ELR (cell line): ENCODE measurements at regions not wholly inside any gene's neighbourhood (a gene's known extent, or its start where the extent isn't known, plus 50 kb on each side); places are given as distances from the start of the nearest gene placed in this dataset.
"Not testable (repeated sequence)": the region's sequence is repeated elsewhere in the genome, so short reads cannot be mapped to it uniquely, and the experiment has no call there.

ENCODE experiments used
- DNase-seq: peaks from one replicate; pipeline ENCODE4 v3.0.0-alpha.2; 2015; ENCODE audit warnings: low read depth

DNA sequence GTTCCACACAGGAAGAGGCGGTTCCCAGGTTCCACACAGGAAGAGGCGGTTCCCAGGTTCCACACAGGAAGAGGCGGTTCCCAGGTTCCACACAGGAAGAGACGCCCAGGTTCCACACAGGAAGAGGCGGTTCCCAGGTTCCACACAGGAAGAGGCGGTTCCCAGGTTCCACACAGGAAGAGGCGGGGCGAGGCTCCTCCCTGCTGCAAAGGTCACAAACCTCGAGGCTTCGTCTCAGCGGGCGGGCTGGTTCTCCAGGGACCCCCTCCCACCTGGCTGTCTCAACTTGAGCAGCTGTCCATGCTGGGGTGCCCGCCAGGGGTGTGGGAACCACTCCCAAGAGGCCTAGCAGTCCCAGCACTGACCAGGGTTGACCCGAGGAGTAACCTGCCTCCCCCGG, 94.3 kb upstream of the RUFY1 start:
- not testable (repeated sequence) for DNase-seq

DNA sequence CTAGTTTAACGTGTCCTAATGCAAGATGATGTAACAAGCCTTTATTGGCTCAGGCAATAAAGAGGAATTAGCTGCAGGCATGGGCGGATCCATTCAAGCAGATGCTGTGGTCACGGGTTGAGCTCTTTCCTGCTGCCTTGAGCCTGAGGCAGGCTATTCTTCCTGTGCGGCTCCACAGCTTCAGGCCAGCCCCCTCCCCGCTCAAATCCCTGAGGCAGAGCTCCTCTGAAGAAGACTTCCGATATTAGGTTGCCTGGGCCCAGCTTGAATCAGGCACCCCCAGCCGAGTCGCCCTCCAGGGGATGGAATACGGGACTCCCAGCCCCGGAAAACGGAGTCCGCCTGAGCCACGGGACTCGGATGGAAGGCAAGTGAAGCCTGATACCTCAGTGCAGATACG, 95.0 kb upstream of the RUFY1 start:
- DNase-seq, result no peak

DNA sequence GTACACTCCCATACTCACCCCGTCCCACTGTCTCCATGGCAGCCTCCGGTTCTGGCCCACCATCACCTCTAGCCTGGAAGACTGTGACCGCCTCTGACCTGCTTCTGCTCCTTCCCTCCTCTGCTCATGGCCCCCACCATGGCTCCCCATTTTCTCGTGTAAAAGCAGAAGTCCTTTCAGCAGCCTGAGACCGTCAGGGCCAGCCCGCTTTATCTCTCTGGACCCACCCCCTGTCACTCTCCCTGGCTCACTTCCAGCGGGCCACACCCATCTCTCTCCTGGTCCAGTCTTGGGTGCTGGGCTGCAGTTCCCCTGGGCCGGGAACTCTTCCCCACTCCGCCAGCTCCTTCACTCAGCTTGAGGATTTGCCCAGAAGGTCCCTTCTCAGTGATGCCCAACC, 96.0 kb upstream of the RUFY1 start:
- no peak for DNase-seq

DNA sequence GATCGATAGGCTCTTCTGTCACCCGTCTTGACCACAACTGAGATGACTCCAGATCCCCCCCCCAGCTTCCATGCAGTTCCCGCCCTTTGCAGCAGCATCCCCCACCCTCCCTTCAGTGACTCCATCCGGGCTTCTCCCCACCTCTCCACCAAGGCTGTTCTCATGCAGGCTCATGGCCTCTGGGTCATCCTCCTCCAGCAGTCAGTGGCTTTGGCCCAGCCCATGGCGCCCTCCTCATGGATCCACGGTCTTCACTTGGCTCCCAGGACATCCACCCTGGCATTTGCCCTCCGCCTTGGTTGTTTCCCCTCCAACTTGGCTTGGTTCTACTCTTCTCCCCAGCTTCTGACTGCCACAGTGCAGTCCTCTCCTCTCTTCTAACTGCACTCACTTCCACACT, 96.7 kb upstream of the RUFY1 start:
- no peak for DNase-seq

DNA sequence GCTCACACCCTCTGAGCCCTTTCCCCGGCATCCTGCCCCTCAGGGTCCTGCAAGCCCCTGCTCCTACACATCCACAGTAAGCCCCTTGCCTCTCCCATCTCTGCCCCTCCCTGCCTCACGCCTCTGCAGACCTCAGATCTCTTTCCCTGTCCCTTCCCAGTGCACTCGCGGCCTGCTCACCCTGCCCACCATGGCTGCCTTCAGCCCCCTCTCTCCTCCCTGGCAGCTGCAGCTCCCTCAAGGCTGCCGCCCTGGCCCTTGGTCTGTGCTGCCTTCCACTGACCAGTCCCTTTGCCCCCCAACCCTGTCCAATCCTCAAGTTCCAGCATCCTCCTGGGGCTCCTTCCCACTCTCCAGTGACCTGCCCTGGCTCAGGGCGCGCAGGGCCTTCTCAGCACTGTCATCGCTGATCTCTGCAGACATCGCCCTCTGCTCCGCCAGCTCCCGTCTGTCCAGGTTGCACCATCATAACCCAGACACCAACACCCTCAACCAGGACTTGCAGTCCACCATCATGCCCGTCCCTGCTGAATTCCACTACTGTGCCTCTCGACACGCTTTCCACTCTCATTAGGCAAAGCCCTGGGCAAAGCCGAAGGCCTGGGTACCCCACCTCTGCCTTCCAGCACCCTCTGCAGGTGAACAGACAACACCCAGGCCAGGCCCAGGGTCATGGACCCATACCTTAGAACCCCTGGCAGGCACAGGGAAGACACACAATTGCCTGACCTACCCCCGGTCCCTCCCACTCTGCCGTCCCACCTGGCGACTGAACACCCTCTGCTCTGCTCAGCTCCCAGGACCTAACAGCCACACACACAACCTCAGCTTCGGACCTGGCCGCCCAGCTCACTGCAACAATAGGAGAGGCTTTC, 97.8 kb upstream of the RUFY1 start:
- no peak for DNase-seq

DNA sequence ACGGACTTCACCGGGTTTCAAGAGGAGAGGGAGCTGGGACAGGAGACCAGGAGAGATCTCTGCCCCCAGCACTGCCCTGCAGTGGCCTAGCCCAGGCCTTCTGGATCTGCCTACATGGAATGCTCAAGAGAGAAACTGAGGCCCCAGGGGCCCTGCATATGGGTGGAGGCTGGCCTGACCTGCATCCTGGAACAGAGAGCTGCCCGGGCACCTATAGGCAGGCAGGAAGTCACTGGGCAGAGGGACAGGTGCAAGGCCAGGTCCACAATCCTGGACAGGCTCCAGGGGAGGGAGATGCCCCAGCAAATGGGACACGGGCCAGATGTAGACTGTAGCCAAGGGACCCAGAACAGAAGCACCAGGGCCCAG, 98.5 kb upstream of the RUFY1 start:
- no peak for DNase-seq

DNA sequence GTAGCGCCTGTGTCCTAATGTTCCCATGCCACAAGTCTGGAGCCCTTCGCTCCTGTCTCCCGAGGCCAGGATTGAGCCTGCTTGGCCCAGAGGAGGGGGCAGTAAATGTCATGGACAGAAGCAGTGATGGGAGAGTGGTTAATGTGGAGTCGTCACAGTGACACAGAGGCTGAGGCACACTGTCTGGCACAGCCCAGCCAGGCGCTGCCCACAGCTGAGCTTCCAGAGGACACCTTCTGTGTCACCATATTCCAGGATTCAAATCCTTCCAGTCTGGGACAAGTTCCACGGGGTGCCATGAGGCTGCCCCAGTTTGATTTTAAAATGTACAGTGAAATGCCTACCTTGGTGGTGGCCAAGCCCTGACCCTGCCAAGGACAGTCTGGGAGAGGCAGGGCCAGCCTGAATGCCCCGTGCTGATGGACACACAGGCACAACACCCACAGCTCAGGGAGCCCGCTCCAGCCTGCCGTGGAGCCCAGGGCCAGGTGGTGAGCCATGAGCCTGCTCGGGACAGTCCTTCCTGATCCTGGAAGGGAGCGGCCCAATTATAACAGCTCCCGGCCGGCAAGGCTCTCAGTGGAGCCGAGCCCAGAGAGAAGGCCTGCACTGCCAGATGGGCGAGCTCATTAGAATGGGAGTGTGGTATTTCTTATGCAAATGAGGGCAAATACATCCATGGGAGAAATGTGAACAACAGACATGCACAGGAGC, 99.1 kb upstream of the RUFY1 start:
- DNase-seq, result no peak

DNA sequence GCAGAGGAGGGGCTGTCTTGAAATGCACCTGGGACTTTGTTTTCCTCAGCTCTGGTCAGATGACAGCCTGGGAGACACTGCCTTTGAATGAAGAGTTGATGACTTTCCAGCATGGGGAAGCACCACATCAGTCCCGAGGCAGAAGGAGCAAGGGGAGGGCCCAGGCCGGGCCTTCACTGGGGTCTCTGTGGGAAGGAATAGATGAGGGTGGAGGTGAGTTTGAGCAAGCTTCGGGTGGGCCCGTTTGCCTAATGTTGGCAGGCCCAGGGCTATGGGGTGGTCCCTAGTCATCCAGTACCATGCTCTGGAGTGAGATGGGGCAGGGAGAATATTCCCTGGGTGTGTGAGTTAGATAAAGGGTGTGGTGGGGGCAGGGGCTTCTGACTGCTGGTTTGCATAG, 100.4 kb upstream of the RUFY1 start:
- not testable (repeated sequence) for DNase-seq

DNA sequence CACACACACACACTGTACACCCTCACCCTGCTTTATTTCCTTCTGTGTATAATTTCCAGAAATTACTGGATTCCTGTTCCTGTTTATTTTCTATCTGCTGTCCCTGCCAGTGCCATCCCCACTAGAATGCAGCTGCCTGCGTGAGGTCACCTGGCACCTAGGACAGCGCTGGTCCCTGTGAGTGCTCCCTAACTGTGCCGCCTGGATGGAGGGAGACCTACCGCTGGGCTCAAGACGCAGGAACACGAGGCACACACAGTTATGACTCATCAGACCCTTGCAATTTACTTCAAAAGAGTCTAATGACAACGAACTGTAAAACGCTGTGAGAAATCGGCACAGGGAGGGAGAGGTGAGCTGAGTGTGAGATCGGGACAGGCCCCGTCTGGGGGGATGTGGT, 102.1 kb upstream of the RUFY1 start:
- not testable (repeated sequence) for DNase-seq

DNA sequence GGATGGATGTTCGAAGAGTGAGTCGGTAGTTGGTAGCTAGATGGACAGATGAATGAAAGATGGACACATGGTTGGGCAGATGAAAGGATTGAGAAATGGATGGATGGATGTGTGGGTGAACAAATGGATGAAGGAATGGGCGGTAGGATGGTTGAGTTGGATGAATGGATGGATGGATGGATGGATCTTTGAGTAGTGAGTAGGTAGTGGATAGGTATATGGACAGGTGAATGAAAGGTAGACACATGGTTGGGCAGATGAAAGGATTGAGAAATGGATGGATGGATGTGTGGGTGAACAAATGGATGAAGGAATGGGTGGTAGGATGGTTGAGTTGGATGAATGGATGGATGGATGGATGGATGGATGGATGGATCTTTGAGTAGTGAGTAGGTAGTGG, 97.0 kb upstream of the ADAMTS2 start:
- not testable (repeated sequence) for DNase-seq

DNA sequence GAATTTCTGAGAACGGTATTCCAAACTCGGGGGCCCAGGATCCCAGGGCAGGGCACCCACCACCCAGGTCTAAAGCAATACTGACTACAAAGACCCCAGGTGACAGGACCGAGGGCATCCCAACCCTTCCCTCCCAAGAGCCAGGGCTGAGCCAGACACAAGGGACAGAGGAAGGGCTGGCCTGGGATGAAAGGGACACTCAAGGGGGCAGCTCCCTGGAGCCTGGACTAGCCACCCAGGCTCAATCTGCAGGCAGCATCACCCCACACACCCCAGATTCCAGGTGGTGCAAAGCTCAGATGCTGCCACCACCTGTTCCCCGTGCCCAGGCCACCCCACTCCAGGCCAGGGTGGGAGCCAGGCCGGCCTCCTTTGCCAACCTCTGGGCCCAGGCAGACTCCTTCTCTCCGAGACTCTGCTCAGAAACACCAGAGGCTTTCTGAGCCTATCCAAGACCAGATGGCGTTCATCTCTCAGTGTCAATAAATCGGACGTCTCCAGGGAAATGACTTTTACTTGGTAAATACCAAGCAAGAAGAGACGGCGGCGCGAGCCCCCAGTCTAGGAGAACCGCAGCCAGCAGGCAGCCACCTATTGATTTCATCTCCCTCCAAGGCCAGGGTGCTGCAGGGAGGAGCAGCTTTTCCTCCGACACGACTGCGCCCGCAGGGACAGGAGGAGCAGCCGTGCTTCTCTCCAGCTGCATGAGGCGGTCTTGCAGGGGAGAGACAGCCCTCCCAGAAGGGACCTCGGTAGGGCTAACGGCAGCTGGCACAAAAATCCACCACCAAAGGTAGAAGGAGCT, 94.1 kb upstream of the ADAMTS2 start:
- DNase-seq, result no peak

DNA sequence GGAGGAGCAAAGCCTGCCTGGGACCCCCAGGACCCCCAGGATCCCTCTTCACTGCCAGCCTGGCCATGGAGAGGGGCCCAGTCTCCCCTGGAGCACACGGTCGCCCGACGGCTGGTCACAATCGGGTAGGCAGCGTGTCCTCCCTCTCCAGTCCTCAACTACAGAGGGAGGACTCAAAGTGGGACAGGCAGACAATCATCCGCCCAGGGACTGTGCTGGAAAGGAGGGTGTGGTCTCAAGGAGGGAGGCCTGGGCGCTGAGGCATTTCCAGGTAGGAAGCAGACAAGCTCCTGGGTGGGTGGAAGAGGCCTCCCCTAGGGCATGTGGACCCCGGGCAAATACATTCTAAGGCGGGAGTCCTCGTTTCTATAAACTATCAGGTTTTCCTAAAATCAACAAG, 93.2 kb upstream of the ADAMTS2 start:
- DNase-seq, result no peak

DNA sequence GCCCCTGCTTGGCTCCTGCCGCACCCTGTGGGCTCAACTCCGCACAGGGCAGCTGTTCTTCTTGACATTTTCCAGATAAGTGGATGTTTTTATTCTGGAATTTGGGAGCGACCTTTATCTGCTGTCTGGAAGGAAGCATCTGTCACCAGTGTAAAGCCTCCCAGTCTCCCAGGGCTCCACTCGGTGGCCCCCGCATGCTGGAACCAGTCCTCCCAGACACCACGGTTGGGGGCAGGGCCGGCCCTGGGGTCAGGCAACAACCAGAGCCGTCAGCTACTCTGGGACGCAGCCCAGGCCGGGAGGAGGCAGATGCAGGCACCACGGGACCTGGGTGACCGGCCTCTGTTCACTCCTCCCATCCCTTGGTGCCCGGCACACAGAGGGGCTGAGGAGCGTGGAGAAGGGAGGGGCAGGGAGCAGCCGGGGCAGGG, 92.8 kb upstream of the ADAMTS2 start:
- no peak for DNase-seq

DNA sequence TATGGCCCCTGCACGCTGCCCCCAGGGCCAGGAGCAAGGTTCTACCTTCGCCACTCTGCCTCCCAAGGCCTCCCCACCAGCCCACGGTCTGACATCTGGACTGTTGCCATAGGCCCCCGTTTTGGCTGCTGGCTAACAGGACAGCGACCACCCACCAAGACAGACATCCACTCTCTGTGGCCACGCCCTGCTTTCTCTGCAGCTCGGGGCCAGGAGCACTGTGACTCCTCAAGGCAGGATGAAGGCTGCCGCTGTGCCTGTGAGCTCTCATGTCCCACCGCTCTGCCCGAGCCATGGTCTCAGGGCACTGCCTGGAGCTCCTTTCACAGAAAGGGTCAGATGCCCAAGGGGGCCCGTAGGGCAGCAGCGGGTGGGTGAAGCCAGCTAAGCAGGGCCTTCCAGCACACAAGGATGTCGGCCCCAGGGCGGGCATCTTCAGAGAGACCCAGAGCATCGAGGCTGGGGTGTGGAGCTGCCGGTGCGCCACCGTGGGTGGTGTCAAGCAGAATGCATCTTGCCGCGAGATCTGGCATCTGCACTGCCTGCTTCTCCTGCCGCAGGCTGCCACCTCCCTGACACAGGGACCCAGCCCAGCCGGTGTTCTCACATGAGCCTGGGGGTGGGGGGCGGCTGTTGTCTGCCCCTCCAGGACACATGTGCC, 92.2 kb upstream of the ADAMTS2 start:
- no peak for DNase-seq

DNA sequence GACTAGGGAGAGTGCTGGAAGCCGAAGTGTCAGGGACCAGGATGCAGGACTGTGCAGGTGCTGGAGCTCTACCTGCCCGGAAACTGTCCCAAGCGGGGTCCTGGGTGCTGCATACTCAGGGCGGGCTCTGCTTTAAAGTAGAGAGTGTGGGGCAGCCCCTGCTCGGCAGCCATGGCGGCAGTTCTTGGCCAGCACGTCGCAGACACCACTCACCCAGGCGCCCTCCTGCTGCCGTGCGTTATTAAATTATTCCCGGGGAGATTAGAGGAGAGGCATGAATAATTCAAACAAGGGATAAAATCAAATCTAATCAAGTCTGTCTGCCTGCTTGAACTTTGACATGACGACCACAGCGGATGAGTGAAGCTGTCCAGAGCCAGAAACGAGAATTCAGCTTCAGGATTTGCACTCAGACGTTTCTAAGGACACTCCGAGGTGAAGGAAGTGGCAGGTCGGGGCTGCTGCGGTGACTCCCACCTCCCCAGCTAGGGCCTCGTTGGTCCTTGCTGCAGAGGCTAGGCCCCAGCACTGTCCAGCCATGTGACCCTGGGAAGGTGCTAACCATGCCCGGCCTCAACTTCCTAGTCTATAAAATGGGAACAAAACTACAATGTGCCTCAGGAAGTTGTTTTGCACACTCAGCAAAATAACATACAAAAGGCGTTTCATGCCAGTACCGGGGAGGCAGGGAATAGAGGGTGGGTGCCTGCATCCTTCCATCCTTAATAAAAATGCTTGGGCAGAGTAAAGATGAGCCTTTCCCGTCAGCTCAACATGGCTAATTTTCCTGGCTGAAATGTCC, 91.3 kb upstream of the ADAMTS2 start:
- no peak for DNase-seq

DNA sequence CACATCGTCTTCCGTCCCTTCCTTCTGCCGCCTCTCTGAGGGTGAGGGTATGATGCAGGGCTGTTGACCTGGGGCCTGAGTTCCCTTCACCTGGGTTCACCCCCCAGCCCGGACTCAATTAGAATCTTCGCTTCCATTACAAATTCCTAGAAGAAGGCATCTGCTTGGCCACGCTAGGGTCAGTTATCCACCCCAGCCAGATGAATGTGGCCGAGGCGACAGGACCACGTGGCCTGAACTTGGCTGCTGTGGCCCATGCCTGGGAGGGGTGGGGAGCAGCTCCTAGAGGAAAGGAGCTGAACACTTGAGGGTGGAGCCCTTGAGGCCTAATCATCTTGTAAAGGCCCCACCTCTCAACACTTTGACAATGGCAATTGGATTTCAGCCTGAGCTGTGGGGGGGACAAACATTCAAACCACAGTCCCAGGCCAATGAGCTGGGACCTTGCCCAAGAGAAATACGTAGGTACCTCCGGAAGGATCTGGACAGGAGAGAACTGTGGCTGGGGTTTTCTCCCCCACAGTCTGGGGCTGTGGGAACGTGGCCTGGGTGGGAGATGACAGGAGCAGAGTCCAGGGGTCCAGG, 90.6 kb upstream of the ADAMTS2 start:
- no peak for DNase-seq

DNA sequence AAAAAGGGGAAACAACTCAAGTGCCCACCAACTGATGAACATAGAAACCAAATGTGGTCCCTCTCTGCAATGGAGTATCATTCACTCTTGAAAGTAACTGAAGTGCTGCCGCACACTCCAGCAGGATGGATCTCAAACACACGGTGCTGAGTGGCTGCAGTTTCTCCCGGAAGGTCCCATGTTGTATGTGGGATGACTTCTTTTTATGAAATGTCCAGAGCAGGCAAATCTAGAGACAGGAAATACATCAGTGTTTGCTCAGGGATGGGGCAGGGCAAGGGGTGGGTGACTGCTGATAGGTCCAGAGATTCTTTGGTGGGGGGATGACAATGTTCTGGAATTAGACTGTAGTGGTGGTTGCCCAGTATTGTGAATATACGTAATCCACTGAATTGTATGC, 89.9 kb upstream of the ADAMTS2 start:
- DNase-seq, result no peak

DNA sequence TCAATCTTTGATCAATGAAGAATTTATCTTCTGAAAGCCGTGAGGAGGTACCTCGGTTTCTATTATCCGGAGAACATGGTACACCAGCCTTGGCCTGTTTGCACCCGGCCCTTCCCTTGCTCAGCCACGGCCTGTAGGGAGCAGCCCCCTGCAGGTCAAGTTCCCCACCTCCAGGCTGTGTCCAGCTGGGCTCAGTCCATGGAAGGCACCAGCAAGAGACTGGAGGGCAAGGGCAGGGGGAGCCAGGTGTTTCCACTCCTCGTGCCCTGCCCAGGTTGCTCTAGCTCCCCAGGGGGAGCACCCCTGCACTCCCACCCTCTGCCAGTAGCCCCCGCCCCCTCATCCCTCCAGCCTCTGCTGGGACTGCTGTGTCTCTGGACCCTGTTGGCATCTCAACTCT, 87.3 kb upstream of the ADAMTS2 start:
- DNase-seq, result no peak

DNA sequence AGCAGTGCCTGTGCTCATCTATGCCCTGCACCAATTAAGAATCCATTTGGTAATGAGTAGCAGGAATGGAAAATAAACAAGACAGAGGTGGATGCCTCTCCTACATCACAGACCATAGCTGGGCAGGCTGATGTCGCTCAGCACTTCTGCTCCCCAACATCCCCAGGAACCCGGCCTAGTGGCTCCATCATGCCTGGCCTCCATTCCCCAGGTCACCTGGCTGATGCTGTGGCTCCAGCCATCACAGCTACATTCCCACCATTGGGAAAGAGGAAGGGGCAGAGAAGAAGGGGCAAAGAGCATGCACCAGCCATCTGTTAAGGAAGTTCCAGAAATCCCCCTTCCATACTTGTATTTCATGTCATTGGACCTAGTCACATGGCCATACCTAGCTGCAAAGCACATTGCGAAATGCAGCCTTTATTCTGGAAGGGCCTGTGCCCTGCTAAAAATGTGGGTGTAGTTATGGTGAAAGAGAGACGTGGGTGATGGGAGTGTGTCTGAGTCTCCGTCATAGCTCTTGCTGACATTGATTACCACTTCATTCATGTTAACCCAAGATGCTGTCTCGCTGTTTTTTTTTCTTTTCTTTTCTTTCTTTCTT, 86.1 kb upstream of the ADAMTS2 start:
- DNase-seq, result no peak
